Erythroblast (primary cell): ENCODE measurements at regions not wholly inside any gene's neighbourhood (a gene's known extent, or its start where the extent isn't known, plus 50 kb on each side); places are given as distances from the start of the nearest gene placed in this dataset.

Experiments
- GATA1 ChIP-seq: IDR thresholded peaks from 2 replicates; pipeline ENCODE4 v1.6.1; 2011; ENCODE audit warnings: low read depth, mild to moderate bottlenecking, control low read depth, low read length, moderate library complexity
- POLR2A ChIP-seq: IDR thresholded peaks from 2 replicates; pipeline ENCODE4 v1.6.1; 2011; ENCODE audit warnings: mild to moderate bottlenecking, low read length

DNA sequence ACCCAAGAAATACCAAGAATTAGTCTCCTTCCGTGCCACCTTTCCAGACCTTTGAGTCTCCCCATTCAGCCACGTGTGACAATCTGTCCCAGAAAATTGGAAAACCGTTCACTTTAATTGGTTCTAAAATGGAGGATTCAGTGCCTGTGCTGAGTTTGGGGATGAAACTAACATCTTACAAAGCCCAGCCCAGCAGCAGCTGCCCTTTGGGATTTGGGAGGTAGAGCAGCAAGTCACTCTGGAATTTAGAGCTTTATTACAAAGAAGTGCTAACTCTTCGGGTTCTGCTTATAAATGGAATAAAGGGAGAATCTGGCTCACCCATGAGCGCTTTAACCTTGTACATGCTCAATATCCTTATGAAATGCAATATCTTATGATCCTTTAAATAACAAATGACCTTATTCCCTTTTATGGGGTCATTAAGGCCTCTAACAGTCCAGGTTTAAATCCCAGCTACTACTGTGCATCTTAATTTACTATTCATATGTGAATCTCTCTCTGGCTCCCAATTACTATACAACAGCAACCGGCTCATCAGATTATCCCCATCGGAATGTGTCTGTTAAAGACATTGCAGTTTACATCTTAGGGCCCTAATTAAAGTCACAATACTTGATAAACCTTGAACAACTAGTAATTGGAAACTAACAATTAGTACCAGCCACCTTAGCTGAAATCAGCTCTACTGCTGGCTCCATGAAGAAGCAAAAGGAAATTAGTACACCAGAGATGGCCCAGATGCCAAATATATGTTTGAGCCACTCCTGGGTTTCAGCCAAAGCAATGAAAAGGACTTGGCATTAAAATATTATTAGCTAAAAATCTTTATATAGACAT is 271.8 kb upstream of the SMARCA2 start:
- no peak for TF ChIP-seq POLR2A
- no peak for TF ChIP-seq GATA1
